ENCODE measurements at regions not wholly inside any gene's neighbourhood (a gene's known extent, or its start where the extent isn't known, plus 50 kb on each side); places are given as distances from the start of the nearest gene placed in this dataset.

DNA sequence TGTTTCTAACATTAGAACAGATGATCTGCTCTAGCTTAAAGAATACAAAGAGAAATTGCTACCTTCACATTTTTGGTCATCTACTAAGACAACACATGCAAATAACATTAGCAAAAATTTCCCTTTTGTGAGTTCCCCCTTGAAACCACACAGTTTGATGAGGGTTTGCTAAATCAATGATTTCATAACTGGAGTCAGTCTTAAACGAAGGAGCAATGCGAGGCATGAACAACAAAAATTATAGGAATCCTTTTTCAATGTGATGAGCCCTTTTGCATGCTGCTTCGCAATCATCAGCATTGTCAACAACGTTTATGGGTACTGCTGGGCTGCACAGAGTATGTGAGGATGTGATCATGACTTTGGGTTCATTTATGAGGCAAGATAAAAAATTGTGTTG lies 286.4 kb downstream of the C7orf25 start:
- H3K27ac Mint-ChIP-seq, result no peak overlapping the region
- no peaks in the 10 kb centered on the region for H3K27me3 Mint-ChIP-seq
- no peak for TF ChIP-seq CTCF (IDR thresholded peaks at IDR 0.05)
- H3K4me1 Mint-ChIP-seq, result no peaks in the 10 kb centered on the region
- H3K36me3 Mint-ChIP-seq (ENCODE audit: low read depth), result no peaks in the 10 kb centered on the region
- ATAC-seq (ENCODE audit: low read depth), result no peak
- CTCF ChIA-PET, result no interaction called here
- H3K9me3 Mint-ChIP-seq, result no peaks in the 10 kb centered on the region
- no peak for DNase-seq
- intact Hi-C loops (cut with micrococcal nuclease), result no loop called here
- POLR2A ChIA-PET, result no interaction called here
- no peak overlapping the region for H3K4me3 Mint-ChIP-seq

- intact Hi-C loops (cut with micrococcal nuclease), result no loop called here
- no peaks in the 10 kb centered on the region for H3K9me3 Mint-ChIP-seq
- DNase-seq (no peak), ATAC-seq (ENCODE audit: low read depth) (no peak)
- H3K4me3 Mint-ChIP-seq, result no peak overlapping the region
- no peak overlapping the region for H3K27ac Mint-ChIP-seq
- ChIA-PET POLR2A (no interaction called here), CTCF (no interaction called here)
- H3K27me3 Mint-ChIP-seq, result no peaks in the 10 kb centered on the region
- no peak for TF ChIP-seq CTCF (IDR thresholded peaks at IDR 0.05)
- no peaks in the 10 kb centered on the region for H3K36me3 Mint-ChIP-seq (ENCODE audit: low read depth)
- H3K4me1 Mint-ChIP-seq, result no peaks in the 10 kb centered on the region
Observed at GRCh38 chr7:42624471-42624870, 287.4 kb downstream of the C7orf25 start.

GRCh38 chr7:42621543-42622219 lies 290.2 kb downstream of the C7orf25 start:
- TF ChIP-seq CTCF (IDR thresholded peaks at IDR 0.05), result no peak
- ATAC-seq (ENCODE audit: low read depth), result no peak
- Mint-ChIP-seq H3K4me3 (no peak overlapping the region), H3K36me3 (ENCODE audit: low read depth) (no peaks in the 10 kb centered on the region), H3K9me3 (no peaks in the 10 kb centered on the region), H3K27me3 (no peaks in the 10 kb centered on the region), H3K27ac (no peak overlapping the region), H3K4me1 (no peaks in the 10 kb centered on the region)
- ChIA-PET POLR2A (no interaction called here), CTCF (no interaction called here)
- intact Hi-C loops (cut with micrococcal nuclease), result no loop called here
- DNase-seq, result no peak

GRCh38 chr7:42618651-42619360 lies 293.1 kb downstream of the C7orf25 start:
- TF ChIP-seq CTCF (IDR thresholded peaks at IDR 0.05), result no peak
- ChIA-PET POLR2A (no interaction called here), CTCF (no interaction called here)
- intact Hi-C loops (cut with micrococcal nuclease), result no loop called here
- Mint-ChIP-seq H3K36me3 (ENCODE audit: low read depth) (no peaks in the 10 kb centered on the region), H3K4me1 (no peaks in the 10 kb centered on the region), H3K27me3 (no peaks in the 10 kb centered on the region), H3K4me3 (no peak overlapping the region), H3K9me3 (no peaks in the 10 kb centered on the region), H3K27ac (no peak overlapping the region)
- DNase-seq, result no peak
- ATAC-seq (ENCODE audit: low read depth), result no peak

- intact Hi-C loops (cut with micrococcal nuclease), result no loop called here
- ChIA-PET CTCF (no interaction called here), POLR2A (no interaction called here)
- no peak for DNase-seq
- Mint-ChIP-seq H3K27me3 (no peaks in the 10 kb centered on the region), H3K4me3 (no peak overlapping the region), H3K4me1 (no peaks in the 10 kb centered on the region), H3K36me3 (ENCODE audit: low read depth) (no peaks in the 10 kb centered on the region), H3K9me3 (no peaks in the 10 kb centered on the region), H3K27ac (no peak overlapping the region)
- no peak for ATAC-seq (ENCODE audit: low read depth)
- no peak for TF ChIP-seq CTCF (IDR thresholded peaks at IDR 0.05)
Observed at GRCh38 chr7:42617806-42618457, 293.9 kb downstream of the C7orf25 start.

Measured in activated B cell treated with CpG ODN at 0.5 μM for 24 hours (primary cell).